NAMALWA (cell line): ENCODE measurements at regions not wholly inside any gene's neighbourhood (a gene's known extent, or its start where the extent isn't known, plus 50 kb on each side); places are given as distances from the start of the nearest gene placed in this dataset.
"Not testable (repeated sequence)": the region's sequence is repeated elsewhere in the genome, so short reads cannot be mapped to it uniquely, and the experiment has no call there.

ENCODE experiments used
- DNase-seq: peaks from one replicate; pipeline ENCODE4 v3.0.0-alpha.2; 2015; ENCODE audit warnings: low spot score

DNA sequence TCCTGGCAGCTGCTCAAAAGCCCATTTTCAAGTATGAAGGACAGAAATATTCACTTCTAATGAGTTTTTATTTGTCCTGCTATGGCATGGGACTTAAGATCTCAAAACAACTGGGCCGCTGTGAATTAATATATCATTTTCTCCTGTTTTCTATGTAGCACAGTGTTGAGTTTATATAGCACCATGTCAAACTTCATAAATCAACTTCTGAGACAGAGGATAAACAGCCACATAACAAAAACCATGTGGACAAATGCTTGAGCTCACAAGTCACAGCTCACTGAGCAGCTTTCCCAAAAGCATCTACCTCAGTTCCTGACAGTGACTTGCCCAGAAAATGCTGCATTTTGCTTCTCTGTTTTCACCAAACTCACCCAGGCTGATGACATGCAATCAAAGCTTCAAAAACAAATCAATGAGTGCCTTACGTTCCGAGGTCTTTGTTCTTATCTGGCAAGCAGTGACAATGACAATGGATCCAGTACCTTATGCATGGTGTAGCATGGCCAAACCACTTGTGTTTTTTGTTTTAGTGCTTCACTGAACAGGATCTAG lies 722.6 kb downstream of the LRRIQ3 start:
- no peak for DNase-seq

DNA sequence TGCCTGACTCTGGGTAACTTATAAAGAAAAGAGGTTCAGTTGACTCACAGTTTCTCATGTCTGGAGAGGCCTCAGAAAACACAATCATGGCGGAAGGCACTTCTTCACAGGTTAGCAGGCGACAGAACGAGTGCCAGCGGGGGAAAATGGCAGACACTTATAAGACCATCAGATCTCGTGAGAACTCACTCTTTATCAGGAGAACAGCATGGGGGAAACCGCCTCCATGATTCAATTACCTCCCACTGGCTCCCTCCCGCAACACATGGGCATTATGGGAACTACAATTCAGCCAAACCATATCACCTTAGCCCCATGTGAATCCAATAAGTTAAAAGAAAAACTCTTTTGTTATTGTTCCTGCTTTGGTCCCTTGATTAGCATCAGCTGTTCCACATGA lies 725.2 kb downstream of the LRRIQ3 start:
- DNase-seq, result peak; percentile 14

DNA sequence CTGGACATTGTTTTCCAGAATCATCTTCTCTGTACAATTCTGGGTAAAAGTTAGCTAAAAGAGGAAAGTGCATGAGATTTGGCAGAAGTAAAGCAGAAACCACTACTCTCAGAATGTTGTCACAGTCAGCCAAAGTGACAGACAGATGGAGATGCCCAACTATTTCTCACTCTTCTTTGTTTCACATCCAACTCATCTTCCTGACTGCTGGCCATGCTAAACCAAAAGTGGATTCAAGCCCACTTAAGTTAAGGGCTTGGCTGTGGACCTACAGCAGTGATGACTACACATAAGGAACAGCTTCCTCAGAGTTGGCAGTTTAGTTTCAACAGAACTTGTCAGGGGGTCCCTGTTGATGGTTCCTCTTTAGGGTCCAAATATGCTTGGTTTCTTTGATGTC lies 730.2 kb downstream of the LRRIQ3 start:
- DNase-seq, result no peak

DNA sequence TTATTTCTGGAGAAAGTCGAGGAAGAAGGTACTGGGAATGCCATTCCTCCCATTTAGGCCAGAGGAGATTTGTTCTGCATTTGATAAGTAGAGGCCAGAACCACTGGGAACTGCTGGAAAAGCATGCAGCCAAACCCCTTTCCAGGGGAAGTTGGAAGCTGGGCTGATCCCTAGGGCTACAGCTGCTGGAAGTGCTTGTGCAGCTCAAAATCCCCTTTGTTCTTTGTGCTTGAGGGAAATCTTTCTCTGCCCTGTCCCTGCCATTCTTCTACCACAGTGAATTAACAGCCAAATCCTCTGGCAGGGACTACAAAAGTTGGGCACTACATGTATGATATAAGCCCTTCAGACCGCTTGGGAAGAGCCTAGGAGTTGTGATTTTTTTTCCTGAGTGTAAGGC lies 734.1 kb downstream of the LRRIQ3 start:
- DNase-seq, result no peak

DNA sequence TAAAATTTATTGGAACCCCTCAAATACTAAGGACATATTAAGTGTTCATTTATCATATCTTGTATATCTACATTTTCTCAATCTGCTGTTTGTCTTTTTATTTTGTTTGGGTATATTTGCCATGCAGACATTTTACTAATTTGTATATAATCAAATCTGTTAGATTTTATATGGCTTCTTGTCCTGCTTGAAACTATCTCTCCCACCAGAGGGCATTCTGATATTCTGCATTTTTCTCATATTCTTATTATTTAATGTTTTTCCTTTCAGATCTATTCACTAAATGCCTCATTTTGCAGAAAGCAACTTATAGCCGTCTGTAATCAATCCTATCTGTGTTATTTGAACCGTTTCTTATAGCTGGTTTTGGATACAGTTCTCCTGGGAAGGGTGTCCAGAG lies 745.5 kb downstream of the LRRIQ3 start:
- no peak for DNase-seq

DNA sequence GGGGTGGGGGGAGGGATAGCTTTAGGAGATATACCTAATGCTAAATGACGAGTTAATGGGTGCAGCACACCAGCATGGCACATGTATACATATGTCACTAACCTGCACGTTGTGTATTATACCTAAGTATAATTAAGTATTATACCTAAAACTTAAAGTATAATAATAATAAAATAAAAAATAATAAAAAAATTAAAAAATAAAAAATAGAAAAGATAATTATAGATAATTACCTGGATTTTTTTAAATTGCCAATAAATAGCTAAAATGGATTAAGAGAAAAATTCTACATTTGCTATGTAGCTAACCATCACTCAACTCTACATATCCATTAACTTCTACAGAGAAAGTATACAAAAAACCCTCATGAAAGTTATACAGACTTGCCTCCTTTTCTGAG lies 747.3 kb downstream of the LRRIQ3 start:
- not testable (repeated sequence) for DNase-seq

DNA sequence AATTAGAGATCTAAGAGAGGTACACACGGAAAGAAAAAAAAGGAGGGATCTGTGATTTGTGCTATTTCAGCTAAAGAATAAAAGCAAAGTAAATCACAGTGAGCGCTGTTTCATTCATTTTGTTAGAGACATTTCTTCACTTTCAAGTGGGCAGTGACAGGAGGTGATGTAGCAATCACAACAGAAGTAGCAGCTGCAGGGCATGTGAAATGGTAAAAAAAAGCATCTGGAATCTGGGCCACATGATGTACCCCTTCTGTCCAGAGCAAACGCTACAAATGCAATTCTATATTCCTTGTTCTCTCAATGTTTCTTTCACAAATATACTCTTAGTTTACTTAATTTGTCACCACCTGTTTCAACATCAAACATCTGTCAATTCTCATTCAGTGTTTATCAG lies 786.5 kb downstream of the LRRIQ3 start:
- DNase-seq, result no peak

DNA sequence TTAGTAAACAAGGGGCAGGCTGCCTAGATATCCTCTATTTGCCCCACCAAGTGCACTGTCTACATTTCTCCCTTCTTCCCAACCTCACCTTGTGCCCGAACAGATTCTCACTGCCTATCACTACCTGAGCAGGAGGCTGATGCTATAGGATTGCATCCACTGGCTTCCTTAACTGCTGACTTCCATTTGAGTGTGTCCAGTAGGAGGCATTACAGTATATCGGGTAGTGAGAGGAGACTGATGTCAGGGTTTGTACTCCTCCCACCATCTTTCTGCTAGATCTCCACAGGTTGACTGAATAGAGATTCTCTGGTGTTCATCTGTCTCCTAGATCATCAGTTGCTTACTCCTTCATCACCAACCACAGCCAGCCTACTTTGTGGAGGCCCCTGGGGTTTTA lies 796.3 kb downstream of the LRRIQ3 start:
- peak; percentile 22 for DNase-seq

DNA sequence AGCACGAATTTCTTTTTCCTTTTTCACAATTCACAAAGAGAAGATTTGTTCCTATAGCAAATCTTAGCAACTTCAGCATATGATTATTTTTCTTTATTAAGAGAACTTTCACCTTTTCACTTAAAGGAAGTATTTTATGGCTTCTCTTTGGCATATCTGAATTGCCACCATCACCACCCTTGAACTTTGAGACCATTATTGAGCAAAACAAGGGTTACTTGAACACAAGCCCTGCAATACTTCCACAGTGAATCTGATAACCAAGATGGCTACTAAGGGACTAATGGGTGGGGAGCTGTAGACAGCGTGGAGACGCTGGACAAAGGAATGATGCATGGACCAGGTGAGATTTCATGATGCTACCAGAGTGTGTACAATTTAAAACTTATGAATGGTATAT lies 815.0 kb downstream of the LRRIQ3 start:
- no peak for DNase-seq

DNA sequence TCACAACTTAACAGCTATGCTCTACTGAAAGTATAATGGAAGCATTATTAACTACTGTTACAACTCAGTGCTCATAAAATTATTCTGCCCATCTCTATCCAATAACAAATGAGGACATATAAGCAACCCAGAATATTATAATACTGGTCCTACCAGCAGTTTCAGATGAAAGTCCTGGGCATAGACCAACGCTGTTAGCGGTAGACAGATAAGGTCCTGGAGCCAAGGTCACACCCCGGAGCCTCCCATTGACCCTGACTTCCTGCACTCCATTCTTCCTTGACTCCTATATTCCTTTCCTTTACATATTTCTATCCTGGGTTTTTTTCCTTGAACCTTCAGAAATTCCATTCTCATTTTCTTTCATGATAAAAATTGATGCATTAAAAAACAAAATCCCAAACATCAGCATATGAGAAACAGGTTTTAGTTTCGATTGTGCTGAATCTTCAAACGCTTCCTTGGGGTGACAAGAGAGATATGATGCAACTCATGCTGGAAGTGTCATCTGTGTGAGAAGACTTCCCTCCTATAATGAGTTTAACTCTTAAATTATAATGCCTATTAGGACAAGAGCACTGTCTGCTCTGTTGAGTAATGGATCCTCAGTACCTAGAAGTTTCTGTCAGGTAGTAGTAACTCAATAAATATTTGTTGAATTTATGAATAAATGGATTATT lies 831.1 kb downstream of the LRRIQ3 start:
- DNase-seq, result peak; percentile 3

DNA sequence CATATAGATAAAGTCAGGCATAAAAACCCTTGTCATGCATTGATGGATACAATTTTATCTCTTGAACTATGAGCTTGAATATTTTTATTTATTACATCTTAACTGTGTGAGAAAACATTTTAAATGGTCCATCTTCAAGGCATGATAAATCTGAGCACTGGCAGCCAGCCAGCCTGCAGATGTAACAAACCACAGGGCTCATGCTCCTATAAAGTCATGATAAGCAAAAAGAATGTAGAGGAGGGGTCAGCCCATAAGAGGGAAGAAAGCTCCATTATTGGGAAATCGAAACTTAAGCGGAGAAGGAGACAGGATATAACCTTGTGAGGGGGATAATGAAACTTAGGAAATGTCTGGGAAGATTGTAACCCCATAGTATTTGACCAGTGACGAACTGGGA lies 839.0 kb downstream of the LRRIQ3 start:
- no peak for DNase-seq

DNA sequence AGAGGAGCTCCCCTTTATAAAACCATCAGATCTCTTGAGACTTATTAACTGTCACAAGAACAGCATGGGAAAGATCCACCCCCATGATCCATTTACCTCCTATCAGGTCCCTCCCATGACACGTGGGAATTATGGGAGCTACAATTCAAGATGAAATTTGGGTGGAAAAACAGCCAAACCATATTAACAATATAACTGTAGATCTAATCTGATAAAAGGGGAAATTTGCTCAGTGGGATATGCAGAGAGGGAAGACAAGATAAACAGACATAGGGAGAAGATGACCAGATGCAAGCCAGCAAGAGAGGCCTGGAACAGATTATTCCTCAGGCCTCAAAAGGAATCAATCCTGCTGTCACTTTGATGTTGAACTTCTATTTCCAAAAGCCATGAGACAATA lies 841.5 kb downstream of the LRRIQ3 start:
- DNase-seq, result no peak

DNA sequence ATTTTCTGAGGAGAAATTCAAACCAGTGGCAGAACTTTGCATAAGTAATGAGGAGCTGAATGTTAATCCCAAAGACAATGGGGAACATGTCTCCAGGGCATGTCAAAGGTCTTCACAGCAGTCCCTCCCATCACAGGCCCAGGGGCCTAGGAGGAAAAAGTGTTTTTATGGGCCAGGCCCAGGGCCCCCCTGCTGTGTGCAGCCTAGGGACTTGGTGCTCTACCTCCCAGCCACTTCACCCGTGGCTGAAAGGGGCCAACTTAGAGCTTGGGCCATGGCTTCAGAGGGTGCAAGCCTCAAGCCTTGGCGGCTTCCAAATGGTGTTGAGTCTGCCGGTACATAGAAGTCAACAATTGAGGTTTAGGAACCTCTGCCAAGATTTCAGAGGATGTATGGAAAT lies 854.0 kb downstream of the LRRIQ3 start:
- no peak for DNase-seq

DNA sequence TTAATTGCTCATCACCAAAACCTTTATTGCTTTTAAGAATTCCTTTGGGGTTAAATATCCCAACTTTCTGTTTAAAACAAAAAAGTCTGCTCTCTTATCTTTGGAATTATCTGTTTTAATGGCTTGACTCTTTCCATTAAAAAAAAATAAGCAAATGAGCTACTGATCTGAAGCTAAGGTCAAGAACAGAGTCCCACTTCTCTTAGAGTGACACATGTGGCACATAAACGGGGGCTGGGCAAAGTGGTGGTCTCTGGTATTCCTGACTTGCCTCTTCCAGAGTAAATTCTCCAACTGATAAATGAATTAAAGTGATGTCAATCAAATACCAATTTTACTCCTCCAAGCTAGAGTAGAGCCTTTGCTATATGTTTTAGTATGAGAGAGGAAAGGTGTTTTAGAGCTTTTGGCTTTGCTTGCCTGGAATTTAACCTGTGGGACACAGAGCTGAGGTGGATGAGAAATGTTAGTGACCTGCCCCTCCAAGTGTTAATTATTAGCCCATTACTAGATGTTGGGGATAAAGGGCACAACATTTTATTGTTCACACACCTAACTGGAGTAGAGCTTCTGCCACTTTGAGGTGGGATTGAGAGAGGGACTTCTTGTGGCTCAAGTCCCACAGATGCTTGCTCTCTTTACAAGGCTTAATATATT lies 864.0 kb downstream of the LRRIQ3 start:
- no peak for DNase-seq

DNA sequence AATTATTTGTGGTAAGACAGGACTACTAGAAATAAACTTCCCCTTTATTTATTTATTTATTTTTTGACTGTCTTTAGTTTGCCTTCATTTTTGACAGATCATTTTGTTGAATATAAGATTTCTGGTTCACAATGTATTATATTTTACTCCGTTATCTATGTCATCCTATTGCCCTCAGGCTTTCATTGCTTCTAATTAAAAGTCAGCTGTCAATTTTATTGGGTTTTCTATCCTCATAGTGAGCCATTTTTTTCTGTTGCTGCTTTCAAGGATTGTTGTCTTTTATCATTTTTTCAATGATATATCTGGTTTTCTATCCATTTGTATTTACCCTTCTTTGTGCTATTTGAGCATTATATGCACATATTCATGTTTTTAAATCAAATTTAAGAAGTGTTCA lies 866.2 kb downstream of the LRRIQ3 start:
- DNase-seq, result no peak

DNA sequence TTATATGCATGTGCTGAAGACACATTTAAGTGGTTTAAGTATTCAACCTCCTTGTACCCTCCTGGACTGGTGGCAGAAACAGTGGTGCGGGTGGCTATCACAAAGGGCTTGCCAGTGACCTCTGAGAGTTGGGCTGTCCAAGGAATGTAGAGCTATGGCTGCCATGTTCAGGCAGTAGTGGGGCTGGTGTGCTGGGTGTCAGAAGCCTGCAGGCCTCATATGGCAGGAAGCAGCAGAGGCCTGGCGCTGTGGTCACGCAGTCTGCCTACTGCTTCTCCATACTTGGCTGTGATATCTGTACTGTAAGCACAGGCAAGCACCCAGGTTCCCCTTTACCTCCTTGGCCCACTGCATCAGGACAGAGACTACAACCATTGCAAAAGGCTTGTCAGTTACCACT lies 870.0 kb downstream of the LRRIQ3 start:
- DNase-seq, result no peak

DNA sequence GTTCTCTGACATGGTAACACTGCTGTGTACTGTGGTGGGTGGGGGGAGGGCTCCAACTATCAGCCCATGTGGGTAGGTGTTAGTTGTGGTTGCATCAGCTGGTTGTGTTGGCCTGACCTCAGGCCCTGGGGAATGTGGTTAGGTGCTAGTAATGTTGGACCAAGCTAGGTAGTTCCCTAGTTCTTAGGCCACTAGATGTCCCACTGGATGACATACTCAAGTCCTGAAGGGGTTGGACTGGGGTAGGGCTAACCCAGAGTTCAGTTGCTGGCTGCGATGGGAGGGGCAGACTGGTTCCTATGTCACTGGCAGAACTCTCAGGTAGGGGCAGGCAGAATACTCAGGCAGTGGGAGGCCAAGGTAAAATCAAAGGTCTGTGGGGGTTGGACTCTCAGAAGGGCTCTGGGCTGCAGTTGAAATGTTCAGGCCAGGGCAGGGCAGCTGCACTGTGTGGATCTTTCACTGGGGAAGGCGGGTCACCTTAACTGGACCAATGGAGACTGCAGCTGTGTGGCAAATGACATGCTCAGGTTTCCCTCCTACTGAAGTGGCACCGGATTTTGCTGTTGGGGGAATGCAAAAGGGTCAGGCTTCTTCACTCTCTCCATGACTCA lies 870.7 kb downstream of the LRRIQ3 start:
- DNase-seq, result no peak

DNA sequence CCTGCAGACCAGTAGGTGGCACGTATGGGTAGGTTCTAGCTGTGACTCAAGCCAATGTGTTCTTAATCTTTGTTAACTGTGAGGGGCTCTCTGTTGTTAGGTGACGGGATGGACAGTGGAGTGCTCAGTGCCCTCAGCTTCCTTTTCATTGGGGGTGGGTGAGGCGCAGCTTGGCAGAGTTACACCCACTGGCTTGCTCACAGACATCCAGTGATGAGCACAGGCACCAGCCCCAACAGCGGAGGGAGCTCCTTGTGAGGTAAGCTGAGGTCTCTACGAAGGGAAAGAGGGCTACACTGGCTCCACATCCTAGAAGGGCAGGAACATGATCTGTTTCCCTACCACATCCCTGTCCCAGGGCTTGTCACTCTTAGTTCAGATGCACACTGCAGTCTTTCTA lies 871.3 kb downstream of the LRRIQ3 start:
- no peak for DNase-seq

DNA sequence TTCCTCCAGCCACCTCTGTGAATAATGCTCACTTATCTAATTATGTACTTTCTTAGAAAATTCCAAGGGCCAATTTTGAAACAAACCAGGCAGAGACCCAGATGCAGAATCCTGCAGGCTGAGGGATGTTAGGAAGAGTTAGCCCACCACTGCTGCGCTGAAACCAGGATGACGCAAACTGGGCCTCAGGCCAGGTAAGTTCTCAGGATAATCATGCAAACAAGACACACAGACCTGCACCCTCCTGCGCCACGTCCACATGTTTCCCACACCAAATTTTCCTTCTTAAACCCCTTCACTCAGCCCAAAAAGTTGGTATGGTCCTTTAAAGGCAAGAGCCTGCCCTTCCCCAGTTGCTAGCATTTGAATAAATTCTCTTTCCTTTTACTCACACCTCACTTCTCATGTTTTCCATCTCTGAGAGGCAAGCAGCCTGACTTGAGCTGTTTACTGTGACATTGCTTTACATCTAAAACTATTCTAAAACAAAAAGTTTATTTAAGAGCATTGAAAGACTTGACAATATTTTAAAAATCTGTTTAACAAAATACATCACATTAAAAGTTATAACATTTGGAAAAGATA lies 887.1 kb downstream of the LRRIQ3 start:
- no peak for DNase-seq

DNA sequence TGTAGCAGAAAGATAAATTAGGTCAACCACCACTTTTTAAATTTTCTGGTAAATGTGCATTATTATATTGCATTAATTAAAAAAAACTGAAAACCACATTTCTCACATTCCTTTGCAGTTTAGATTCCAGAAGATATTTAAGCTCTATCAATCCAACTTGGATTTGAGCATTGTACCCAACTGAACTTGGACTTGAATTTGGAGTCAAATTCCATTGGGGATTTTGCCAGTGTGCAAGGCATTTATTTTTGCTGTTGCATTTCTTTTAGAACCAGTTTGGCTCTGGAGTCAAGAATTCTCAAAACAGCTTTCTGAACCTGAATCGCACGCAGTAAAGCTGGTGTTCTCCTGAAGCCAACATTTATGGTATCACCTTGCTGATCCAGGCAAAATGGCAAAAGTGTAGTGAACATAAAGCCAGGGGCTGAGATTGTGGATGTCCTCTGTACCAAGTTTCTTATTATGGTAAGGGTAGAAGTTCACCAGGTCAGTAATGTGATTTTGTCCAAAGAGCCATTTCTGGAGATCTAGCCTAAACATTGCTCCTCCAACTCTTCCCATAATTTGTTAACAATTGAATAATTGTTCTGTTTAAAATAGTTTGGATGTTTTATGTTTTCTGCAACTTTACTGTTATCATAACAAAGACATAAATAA lies 890.9 kb downstream of the LRRIQ3 start:
- DNase-seq, result no peak

DNA sequence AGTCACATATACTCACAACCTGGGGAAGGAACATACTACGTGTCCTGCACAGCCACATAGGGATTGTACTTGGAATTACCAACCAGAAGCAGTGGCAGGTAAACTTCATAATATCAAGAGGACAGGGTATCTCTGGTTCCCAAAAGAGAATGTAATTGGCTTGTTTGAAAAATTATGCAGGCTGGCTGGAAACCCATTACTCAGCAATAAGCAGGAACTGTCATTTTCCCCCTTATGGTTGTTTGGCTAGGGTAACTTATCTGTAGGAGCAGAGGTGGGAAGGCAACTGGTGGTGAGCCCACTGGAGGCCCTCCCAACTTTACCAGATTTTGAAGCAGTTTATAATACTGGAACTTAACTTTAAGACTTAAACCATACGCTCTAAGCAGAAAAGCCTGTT lies 924.1 kb downstream of the LRRIQ3 start:
- DNase-seq, result no peak

DNA sequence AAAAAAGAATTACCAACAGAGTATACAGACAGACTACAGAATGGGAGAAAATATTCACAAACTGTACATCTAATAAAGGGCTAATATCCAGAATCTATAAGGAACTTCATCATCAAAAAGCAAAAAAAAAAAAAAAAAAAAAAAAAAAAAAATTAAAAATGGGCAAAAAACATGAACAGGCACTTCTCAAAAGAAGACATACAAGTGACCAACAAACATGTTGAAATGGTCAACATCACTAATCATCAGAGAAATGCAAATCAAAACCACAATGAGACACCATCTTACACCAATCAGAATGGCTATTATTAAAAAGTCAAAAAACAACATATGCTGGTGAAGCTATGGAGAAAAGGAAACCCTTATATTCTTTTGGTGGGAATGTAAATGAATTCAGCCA lies 952.8 kb downstream of the LRRIQ3 start:
- DNase-seq, result not testable (repeated sequence)
